MM.1S (cell line): ENCODE measurements at regions not wholly inside any gene's neighbourhood (a gene's known extent, or its start where the extent isn't known, plus 50 kb on each side); places are given as distances from the start of the nearest gene placed in this dataset.

Experiments used
- DNase-seq: peaks from one replicate; pipeline ENCODE4 v3.0.0-alpha.2; 2015
- H2AFZ ChIP-seq: fragments of 300-600 bp; sonication (generic); 2 replicates; pipeline ENCODE4 v1.6.0; 2016; ENCODE audit warnings: antibody characterized with exemption, low read length
- H3F3A ChIP-seq: fragments of 300-600 bp; sonication (generic); 2 replicates; pipeline ENCODE4 v1.6.1; 2016; ENCODE audit warnings: mild to moderate bottlenecking, antibody characterized with exemption, low read length, moderate library complexity, mixed read lengths; ENCODE audit not compliant: insufficient read depth
- H3K27ac ChIP-seq: fragments of 300-600 bp; sonication (generic); 2 replicates; pipeline ENCODE4 v1.5.1; 2016; ENCODE audit warnings: mild to moderate bottlenecking, low read length
- H3K27me3 ChIP-seq: fragments of 300-600 bp; sonication (generic); replicated peaks from 2 replicates; pipeline ENCODE4 v1.6.0; 2016; ENCODE audit warnings: low read length; ENCODE audit not compliant: insufficient read depth
- H3K36me3 ChIP-seq: fragments of 300-600 bp; sonication (generic); replicated peaks from 2 replicates; pipeline ENCODE4 v1.6.1; 2016; ENCODE audit warnings: mild to moderate bottlenecking, low read length, mixed read lengths; ENCODE audit not compliant: insufficient read depth
- H3K4me1 ChIP-seq: fragments of 300-600 bp; sonication (generic); 2 replicates; pipeline ENCODE4 v1.6.1; 2016; ENCODE audit warnings: low read length, mixed read lengths
- H3K4me2 ChIP-seq: fragments of 300-600 bp; sonication (generic); 2 replicates; pipeline ENCODE4 v1.6.0; 2016; ENCODE audit warnings: low read depth, low read length
- H3K4me3 ChIP-seq: fragments of 300-600 bp; sonication (generic); 2 replicates; pipeline ENCODE4 v1.5.1; 2016; ENCODE audit warnings: low read length, mixed read lengths
- H3K79me2 ChIP-seq: fragments of 300-600 bp; sonication (generic); 2 replicates; pipeline ENCODE4 v1.6.1; 2016; ENCODE audit warnings: mixed run types, low read length, mixed read lengths
- H3K9ac ChIP-seq: fragments of 300-600 bp; sonication (generic); 2 replicates; pipeline ENCODE4 v1.6.1; 2016; ENCODE audit warnings: low read length, mixed read lengths
- H3K9me2 ChIP-seq: fragments of 300-600 bp; sonication (generic); replicated peaks from 2 replicates; pipeline ENCODE4 v1.6.1; 2016; ENCODE audit warnings: mild to moderate bottlenecking, low read length, mixed read lengths; ENCODE audit not compliant: insufficient read depth
- H3K9me3 ChIP-seq: fragments of 300-600 bp; sonication (generic); replicated peaks from 2 replicates; pipeline ENCODE4 v1.6.1; 2016; ENCODE audit warnings: mild to moderate bottlenecking, low read length, mixed read lengths; ENCODE audit not compliant: insufficient read depth
- H4K20me1 ChIP-seq: fragments of 300-600 bp; sonication (generic); 2 replicates; pipeline ENCODE4 v1.6.1; 2016; ENCODE audit warnings: mild to moderate bottlenecking, low read length, moderate library complexity, mixed read lengths; ENCODE audit not compliant: insufficient read depth
- EZH2 ChIP-seq: fragments of 300-600 bp; sonication (generic); optimal IDR thresholded peaks from 2 replicates; pipeline ENCODE3; 2017; ENCODE audit warnings: low read depth, mild to moderate bottlenecking, antibody characterized with exemption, low read length, mixed read lengths
- EZH2phosphoT487 ChIP-seq: fragments of 300-600 bp; sonication (generic); IDR thresholded peaks from 2 replicates; pipeline ENCODE4 v1.6.1; 2018; ENCODE audit warnings: antibody characterized with exemption, low read length
- TF ChIP-seq, protein P1 (sequence below): fragments of 300-600 bp; sonication (generic); IDR thresholded peaks from 2 replicates; pipeline ENCODE4 v1.5.1; 2016; ENCODE audit warnings: antibody characterized with exemption, low read length, mixed read lengths

DNA sequence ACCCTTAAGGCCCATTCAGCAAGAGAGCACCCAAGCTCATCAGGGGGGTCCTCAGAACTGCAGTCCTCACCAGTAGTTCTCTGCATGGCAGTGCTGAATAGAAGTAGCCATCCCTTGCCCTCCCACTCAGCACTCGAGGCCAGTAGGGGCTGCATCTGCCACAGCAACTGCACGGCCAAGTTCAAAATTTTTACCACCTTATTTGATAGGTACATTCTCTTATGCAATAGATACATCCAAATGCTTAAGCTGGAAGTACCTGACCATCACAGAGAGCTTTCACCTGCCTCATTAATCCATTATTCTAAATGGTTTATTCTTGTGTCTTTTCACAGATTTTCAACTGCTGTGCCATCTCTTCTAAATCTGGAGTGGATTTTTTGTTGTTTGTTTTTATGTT is 1307.4 kb downstream of the SLITRK5 start:
- no peaks in the 10 kb centered on the region for H3F3A ChIP-seq
- no peaks in the 10 kb centered on the region for H3K4me1 ChIP-seq
- no peak for DNase-seq
- no peak overlapping the region for H3K4me2 ChIP-seq
- H3K9me2 ChIP-seq = no peaks in the 10 kb centered on the region
- no peaks in the 10 kb centered on the region for H3K27me3 ChIP-seq
- H3K4me3 ChIP-seq = no peak overlapping the region
- TF ChIP-seq, protein P1, sequence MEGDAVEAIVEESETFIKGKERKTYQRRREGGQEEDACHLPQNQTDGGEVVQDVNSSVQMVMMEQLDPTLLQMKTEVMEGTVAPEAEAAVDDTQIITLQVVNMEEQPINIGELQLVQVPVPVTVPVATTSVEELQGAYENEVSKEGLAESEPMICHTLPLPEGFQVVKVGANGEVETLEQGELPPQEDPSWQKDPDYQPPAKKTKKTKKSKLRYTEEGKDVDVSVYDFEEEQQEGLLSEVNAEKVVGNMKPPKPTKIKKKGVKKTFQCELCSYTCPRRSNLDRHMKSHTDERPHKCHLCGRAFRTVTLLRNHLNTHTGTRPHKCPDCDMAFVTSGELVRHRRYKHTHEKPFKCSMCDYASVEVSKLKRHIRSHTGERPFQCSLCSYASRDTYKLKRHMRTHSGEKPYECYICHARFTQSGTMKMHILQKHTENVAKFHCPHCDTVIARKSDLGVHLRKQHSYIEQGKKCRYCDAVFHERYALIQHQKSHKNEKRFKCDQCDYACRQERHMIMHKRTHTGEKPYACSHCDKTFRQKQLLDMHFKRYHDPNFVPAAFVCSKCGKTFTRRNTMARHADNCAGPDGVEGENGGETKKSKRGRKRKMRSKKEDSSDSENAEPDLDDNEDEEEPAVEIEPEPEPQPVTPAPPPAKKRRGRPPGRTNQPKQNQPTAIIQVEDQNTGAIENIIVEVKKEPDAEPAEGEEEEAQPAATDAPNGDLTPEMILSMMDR = no peak
- TF ChIP-seq EZH2 (no peak), EZH2phosphoT487 (no peak)
- no peaks in the 10 kb centered on the region for H3K79me2 ChIP-seq
- no peaks in the 10 kb centered on the region for H4K20me1 ChIP-seq
- no peaks in the 10 kb centered on the region for H3K9me3 ChIP-seq
- H3K9ac ChIP-seq = no peak overlapping the region
- no peak overlapping the region for H3K27ac ChIP-seq
- H3K36me3 ChIP-seq = no peaks in the 10 kb centered on the region
- H2AFZ ChIP-seq = no peak overlapping the region

DNA sequence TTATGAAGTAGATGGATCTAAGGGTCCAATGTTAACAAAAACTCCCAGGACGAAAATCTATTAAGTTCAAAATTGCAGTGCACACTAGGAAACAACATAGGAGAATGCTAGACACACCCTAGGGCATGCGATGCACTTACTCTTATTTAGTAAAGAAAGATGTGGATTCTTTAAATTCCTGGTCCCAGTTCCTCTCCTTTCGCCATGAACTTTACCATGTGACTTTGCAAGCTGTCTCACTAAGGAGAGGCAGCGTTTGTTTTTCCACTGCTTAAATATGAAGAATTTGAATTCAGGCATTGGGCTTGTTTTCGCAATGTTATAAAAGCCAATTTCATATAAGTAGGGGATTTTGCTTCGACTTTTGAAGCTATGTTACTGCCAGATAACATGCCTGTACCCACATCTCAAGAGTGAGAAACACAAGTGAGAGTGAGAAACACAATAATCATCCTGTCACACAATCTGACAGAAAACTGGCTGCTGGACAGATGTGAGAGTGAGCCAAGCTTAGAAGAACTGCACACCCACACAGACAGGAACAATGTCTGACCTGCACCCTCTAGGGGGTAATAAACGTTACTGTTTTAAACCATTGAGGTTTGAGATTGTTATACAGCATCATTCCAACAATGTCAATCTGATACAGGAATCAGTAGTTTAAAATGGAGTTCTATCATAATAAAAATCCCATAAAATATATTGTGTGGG is 1308.4 kb downstream of the SLITRK5 start:
- H3K9me3 ChIP-seq = no peaks in the 10 kb centered on the region
- no peak overlapping the region for H2AFZ ChIP-seq
- H3K9me2 ChIP-seq = no peaks in the 10 kb centered on the region
- H3K9ac ChIP-seq = no peak overlapping the region
- no peaks in the 10 kb centered on the region for H3K36me3 ChIP-seq
- H4K20me1 ChIP-seq = no peaks in the 10 kb centered on the region
- no peaks in the 10 kb centered on the region for H3K79me2 ChIP-seq
- no peaks in the 10 kb centered on the region for H3K27me3 ChIP-seq
- H3K4me1 ChIP-seq = no peaks in the 10 kb centered on the region
- no peak overlapping the region for H3K27ac ChIP-seq
- no peak overlapping the region for H3K4me3 ChIP-seq
- no peaks in the 10 kb centered on the region for H3F3A ChIP-seq
- H3K4me2 ChIP-seq = no peak overlapping the region
- peak; percentile 6 for DNase-seq
- TF ChIP-seq EZH2phosphoT487 (no peak), EZH2 (no peak)
- TF ChIP-seq, protein P1 = no peak

DNA sequence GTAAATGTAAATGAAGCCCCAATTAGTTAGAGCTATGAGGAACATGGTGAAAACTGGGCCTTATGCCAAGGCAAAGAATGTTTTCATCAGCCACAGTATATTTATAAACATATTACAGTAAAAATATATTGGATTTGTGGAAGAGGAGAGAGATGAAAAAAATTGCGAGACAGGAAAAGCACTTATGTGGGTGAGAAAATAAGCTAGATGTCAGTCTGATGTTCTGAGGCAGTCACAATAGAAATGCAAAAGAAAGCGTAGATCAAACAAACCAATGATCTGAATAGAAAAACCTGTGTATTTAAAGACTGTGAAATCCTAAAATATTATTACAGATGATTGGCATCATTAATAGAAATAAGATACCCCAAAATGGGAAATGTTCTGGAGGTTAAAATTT is 1332.5 kb downstream of the SLITRK5 start:
- no peaks in the 10 kb centered on the region for H3K27me3 ChIP-seq
- no peak overlapping the region for H3K4me2 ChIP-seq
- no peak for DNase-seq
- no peak overlapping the region for H3K9ac ChIP-seq
- no peaks in the 10 kb centered on the region for H3K9me2 ChIP-seq
- H3K27ac ChIP-seq = no peak overlapping the region
- TF ChIP-seq EZH2 (no peak), EZH2phosphoT487 (no peak)
- TF ChIP-seq, protein P1 = no peak
- no peaks in the 10 kb centered on the region for H3K36me3 ChIP-seq
- no peaks in the 10 kb centered on the region for H3K79me2 ChIP-seq
- no peaks in the 10 kb centered on the region for H3F3A ChIP-seq
- H4K20me1 ChIP-seq = no peaks in the 10 kb centered on the region
- H2AFZ ChIP-seq = no peak overlapping the region
- H3K4me1 ChIP-seq = no peaks in the 10 kb centered on the region
- H3K4me3 ChIP-seq = no peak overlapping the region
- H3K9me3 ChIP-seq = no peaks in the 10 kb centered on the region
